ENCODE measurements at regions not wholly inside any gene's neighbourhood (a gene's known extent, or its start where the extent isn't known, plus 50 kb on each side); places are given as distances from the start of the nearest gene placed in this dataset.

GRCh38 chr20:62560162-62560561, 82.1 kb upstream of the SLCO4A1 start:
- H3K4me3 ChIP-seq (ENCODE audit: low read depth, poor library complexity, severe bottlenecking), result no peak overlapping the region
- 59 to 68% methylated on average over 6 of the region's 6 CpGs for WGBS, 2 donors
- no peak for DNase-seq (ENCODE audit: low spot score in 2 of 2)
- TF ChIP-seq CTCF (IDR thresholded peaks at IDR 0.05), result no peak
- no peak for TF ChIP-seq POLR2A (IDR thresholded peaks at IDR 0.05)
- intact Hi-C loops (cut with DNase I; ENCODE audit: low total_unique reads), result no loop called here

GRCh38 chr20:62561182-62561581, 81.1 kb upstream of the SLCO4A1 start:
- no peak overlapping the region for H3K4me3 ChIP-seq (ENCODE audit: low read depth, poor library complexity, severe bottlenecking)
- 47 to 59% methylated on average over 6 to 14 of the region's 15 CpGs for WGBS, 2 donors
- intact Hi-C loops (cut with DNase I; ENCODE audit: low total_unique reads), result no loop called here
- TF ChIP-seq POLR2A (IDR thresholded peaks at IDR 0.05), result no peak
- TF ChIP-seq CTCF (IDR thresholded peaks at IDR 0.05), result no peak
- DNase-seq (ENCODE audit: low spot score in 2 of 2), result no peak

GRCh38 chr20:62561948-62562347, 80.4 kb upstream of the SLCO4A1 start:
- no peak overlapping the region for H3K4me3 ChIP-seq (ENCODE audit: low read depth, poor library complexity, severe bottlenecking)
- TF ChIP-seq CTCF (IDR thresholded peaks at IDR 0.05), result no peak
- no peak for TF ChIP-seq POLR2A (IDR thresholded peaks at IDR 0.05)
- intact Hi-C loops (cut with DNase I; ENCODE audit: low total_unique reads), result no loop called here
- WGBS, 2 donors, result 35 to 56% methylated on average over 9 to 12 of the region's 16 CpGs
- DNase-seq (ENCODE audit: low spot score in 2 of 2), result no peak

- no peak for DNase-seq (ENCODE audit: low spot score in 2 of 2)
These were observed 79.5 kb upstream of the SLCO4A1 start for GRCh38 chr20:62562831-62563230.

GRCh38 chr20:62563561-62563960, 78.7 kb upstream of the SLCO4A1 start:
- no peak for DNase-seq (ENCODE audit: low spot score in 2 of 2)
- intact Hi-C loops (cut with DNase I; ENCODE audit: low total_unique reads), result no loop called here
- TF ChIP-seq CTCF (IDR thresholded peaks at IDR 0.05), result no peak
- no peak for TF ChIP-seq POLR2A (IDR thresholded peaks at IDR 0.05)
- 81 to 84% methylated on average over 12 to 14 of the region's 15 CpGs for WGBS, 2 donors
- H3K4me3 ChIP-seq (ENCODE audit: low read depth, poor library complexity, severe bottlenecking), result no peak overlapping the region

More at GRCh38 chr20:62562831-62563230, 79.5 kb upstream of the SLCO4A1 start:
- intact Hi-C loops (cut with DNase I; ENCODE audit: low total_unique reads), result no loop called here
- TF ChIP-seq CTCF (IDR thresholded peaks at IDR 0.05) (no peak), POLR2A (IDR thresholded peaks at IDR 0.05) (no peak)
- 79 to 83% methylated on average over 12 to 18 of the region's 18 CpGs for WGBS, 2 donors
- H3K4me3 ChIP-seq (ENCODE audit: low read depth, poor library complexity, severe bottlenecking), result no peak overlapping the region

- WGBS, 2 donors, result 88 to 89% methylated on average over 37 to 42 of the region's 42 CpGs
These were observed 77.7 kb upstream of the SLCO4A1 start for GRCh38 chr20:62564456-62565245.

More at GRCh38 chr20:62564456-62565245, 77.7 kb upstream of the SLCO4A1 start:
- no peak for DNase-seq (ENCODE audit: low spot score in 2 of 2)
- H3K4me3 ChIP-seq (ENCODE audit: low read depth, poor library complexity, severe bottlenecking), result no peak overlapping the region
- no peak for TF ChIP-seq CTCF (IDR thresholded peaks at IDR 0.05)
- TF ChIP-seq POLR2A (IDR thresholded peaks at IDR 0.05), result no peak
- intact Hi-C loops (cut with DNase I; ENCODE audit: low total_unique reads), result no loop called here

Data from lower leg skin (tissue), 4 donors.